ENCODE measurements at regions not wholly inside any gene's neighbourhood (a gene's known extent, or its start where the extent isn't known, plus 50 kb on each side); places are given as distances from the start of the nearest gene placed in this dataset.

DNA sequence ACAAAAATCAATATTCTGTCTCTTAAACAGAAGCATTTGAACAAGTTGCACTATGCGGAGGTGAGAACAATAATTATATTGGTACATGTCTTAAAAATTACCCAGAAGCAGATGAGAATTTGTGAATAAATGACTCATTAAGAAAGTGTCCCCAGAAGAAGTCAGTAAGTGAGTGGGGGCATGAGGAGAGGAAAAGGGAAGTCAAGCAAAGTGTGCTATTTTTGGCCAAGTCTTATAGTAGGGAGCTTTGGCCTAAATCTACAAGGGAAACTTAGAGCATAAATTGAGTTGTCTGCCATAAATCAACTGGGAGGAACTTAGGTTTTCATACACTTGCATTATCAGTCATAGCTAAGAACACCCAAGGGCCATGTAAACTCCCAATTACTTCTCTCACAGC, 86.9 kb upstream of the SATB1 start:
- Histone ChIP-seq H3K4me2 (ENCODE audit: insufficient read depth, low read length) (no peak overlapping the region), H3K27ac (ENCODE audit: low read depth, low read length) (no peak overlapping the region), H3K4me3 (ENCODE audit: insufficient read depth, low read length) (no peak overlapping the region), H3K27me3 (ENCODE audit: insufficient read depth, low read length) (no peaks in the 10 kb centered on the region), H3K9me3 (ENCODE audit: low read depth, low read length) (no peaks in the 10 kb centered on the region), H3K79me2 (ENCODE audit: insufficient read depth, low read length) (no peaks in the 10 kb centered on the region), H4K20me1 (ENCODE audit: insufficient read depth, low read length) (no peaks in the 10 kb centered on the region), H3K4me1 (ENCODE audit: insufficient read depth, low read length) (no peaks in the 10 kb centered on the region), H2AFZ (ENCODE audit: low read length) (no peak overlapping the region), H3K36me3 (ENCODE audit: insufficient read depth, low read length) (no peaks in the 10 kb centered on the region)
- DNase-seq (ENCODE audit: insufficient read length, low spot score, missing footprints): no peak
- TF ChIP-seq, protein P1, sequence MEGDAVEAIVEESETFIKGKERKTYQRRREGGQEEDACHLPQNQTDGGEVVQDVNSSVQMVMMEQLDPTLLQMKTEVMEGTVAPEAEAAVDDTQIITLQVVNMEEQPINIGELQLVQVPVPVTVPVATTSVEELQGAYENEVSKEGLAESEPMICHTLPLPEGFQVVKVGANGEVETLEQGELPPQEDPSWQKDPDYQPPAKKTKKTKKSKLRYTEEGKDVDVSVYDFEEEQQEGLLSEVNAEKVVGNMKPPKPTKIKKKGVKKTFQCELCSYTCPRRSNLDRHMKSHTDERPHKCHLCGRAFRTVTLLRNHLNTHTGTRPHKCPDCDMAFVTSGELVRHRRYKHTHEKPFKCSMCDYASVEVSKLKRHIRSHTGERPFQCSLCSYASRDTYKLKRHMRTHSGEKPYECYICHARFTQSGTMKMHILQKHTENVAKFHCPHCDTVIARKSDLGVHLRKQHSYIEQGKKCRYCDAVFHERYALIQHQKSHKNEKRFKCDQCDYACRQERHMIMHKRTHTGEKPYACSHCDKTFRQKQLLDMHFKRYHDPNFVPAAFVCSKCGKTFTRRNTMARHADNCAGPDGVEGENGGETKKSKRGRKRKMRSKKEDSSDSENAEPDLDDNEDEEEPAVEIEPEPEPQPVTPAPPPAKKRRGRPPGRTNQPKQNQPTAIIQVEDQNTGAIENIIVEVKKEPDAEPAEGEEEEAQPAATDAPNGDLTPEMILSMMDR (IDR thresholded peaks at IDR 0.05; ENCODE audit: extremely low read depth, low read depth, low read length): no peak

DNA sequence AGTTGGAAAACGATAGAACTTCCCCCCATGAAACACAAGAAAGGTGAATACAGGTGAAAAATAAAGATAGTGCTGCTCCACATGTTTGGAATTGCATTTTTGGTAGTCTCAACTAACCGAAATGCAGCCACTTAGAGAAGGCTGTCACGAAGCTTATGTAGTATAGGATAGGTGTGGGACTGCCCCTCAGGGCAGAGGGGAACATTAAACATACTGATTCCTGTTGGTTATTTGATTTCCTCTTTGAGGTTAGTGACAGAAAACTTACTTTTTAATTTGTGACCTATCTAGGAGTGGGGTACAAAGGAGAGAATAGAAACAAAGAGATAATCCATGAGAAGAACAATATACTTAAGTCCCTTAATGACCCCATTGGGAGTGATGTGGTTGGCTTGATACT, 85.8 kb upstream of the SATB1 start:
- Histone ChIP-seq H3K4me3 (ENCODE audit: insufficient read depth, low read length) (no peak overlapping the region), H2AFZ (ENCODE audit: low read length) (no peak overlapping the region), H3K36me3 (ENCODE audit: insufficient read depth, low read length) (no peaks in the 10 kb centered on the region), H3K4me2 (ENCODE audit: insufficient read depth, low read length) (no peak overlapping the region), H3K9me3 (ENCODE audit: low read depth, low read length) (no peaks in the 10 kb centered on the region), H3K27ac (ENCODE audit: low read depth, low read length) (no peak overlapping the region), H4K20me1 (ENCODE audit: insufficient read depth, low read length) (no peaks in the 10 kb centered on the region), H3K79me2 (ENCODE audit: insufficient read depth, low read length) (no peaks in the 10 kb centered on the region), H3K4me1 (ENCODE audit: insufficient read depth, low read length) (no peaks in the 10 kb centered on the region), H3K27me3 (ENCODE audit: insufficient read depth, low read length) (no peaks in the 10 kb centered on the region)
- DNase-seq (ENCODE audit: insufficient read length, low spot score, missing footprints): no peak
- TF ChIP-seq, protein P1 (IDR thresholded peaks at IDR 0.05; ENCODE audit: extremely low read depth, low read depth, low read length): no peak

DNA sequence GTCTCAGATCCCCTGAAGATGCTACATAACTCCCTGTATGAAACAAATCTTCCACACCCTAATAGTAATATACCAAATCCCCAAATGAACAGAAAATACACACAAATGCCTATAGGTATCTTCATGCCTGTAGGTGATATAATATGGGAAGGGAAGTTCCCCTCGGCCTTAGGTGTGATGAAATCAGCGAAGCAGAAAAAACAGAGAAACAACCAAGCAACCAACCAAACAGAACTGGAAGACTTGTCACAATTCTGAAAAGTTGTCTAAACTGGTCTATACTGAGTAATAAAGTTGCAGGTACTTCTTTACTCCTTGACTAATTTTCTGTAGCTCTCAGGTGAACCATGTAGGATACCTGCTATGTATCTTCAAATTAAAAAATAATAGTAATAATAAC, 82.2 kb upstream of the SATB1 start:
- H3K9me3 ChIP-seq (ENCODE audit: low read depth, low read length): no peaks in the 10 kb centered on the region
- H3K4me2 ChIP-seq (ENCODE audit: insufficient read depth, low read length): no peak overlapping the region
- no peak overlapping the region for H3K4me3 ChIP-seq (ENCODE audit: insufficient read depth, low read length)
- H3K4me1 ChIP-seq (ENCODE audit: insufficient read depth, low read length): no peaks in the 10 kb centered on the region
- no peaks in the 10 kb centered on the region for H3K79me2 ChIP-seq (ENCODE audit: insufficient read depth, low read length)
- TF ChIP-seq, protein P1 (IDR thresholded peaks at IDR 0.05; ENCODE audit: extremely low read depth, low read depth, low read length): no peak
- H3K36me3 ChIP-seq (ENCODE audit: insufficient read depth, low read length): no peaks in the 10 kb centered on the region
- no peak overlapping the region for H3K27ac ChIP-seq (ENCODE audit: low read depth, low read length)
- no peaks in the 10 kb centered on the region for H3K27me3 ChIP-seq (ENCODE audit: insufficient read depth, low read length)
- H4K20me1 ChIP-seq (ENCODE audit: insufficient read depth, low read length): no peaks in the 10 kb centered on the region
- no peak for DNase-seq (ENCODE audit: insufficient read length, low spot score, missing footprints)
- no peak overlapping the region for H2AFZ ChIP-seq (ENCODE audit: low read length)

DNA sequence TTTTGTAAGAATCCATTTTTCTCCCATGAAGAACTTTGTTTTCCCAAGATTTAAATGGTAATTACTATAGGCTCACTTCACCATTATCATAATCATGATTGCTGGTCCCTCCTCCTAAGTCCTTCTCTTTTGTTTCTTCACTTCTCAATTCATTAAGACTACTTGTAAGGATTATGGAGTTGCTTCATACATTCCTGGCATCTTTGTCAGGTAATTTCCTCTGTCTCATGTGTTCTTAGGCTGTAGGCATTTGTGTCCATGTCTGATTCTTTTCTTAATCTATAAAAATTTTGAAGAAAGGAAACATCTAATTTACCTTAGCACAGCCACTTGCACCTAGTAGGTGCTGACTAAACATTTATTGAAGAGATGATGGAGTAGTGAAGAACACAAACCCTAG, 79.9 kb upstream of the SATB1 start:
- Histone ChIP-seq H4K20me1 (ENCODE audit: insufficient read depth, low read length) (no peaks in the 10 kb centered on the region), H3K27ac (ENCODE audit: low read depth, low read length) (no peak overlapping the region), H3K4me2 (ENCODE audit: insufficient read depth, low read length) (no peak overlapping the region), H3K9me3 (ENCODE audit: low read depth, low read length) (no peaks in the 10 kb centered on the region), H3K4me1 (ENCODE audit: insufficient read depth, low read length) (no peaks in the 10 kb centered on the region), H3K79me2 (ENCODE audit: insufficient read depth, low read length) (no peaks in the 10 kb centered on the region), H3K36me3 (ENCODE audit: insufficient read depth, low read length) (no peaks in the 10 kb centered on the region), H3K27me3 (ENCODE audit: insufficient read depth, low read length) (no peaks in the 10 kb centered on the region), H3K4me3 (ENCODE audit: insufficient read depth, low read length) (no peak overlapping the region), H2AFZ (ENCODE audit: low read length) (no peak overlapping the region)
- DNase-seq (ENCODE audit: insufficient read length, low spot score, missing footprints): no peak
- TF ChIP-seq, protein P1 (IDR thresholded peaks at IDR 0.05; ENCODE audit: extremely low read depth, low read depth, low read length): no peak

All from osteoblast (primary cell).